ENCODE measurements at regions not wholly inside any gene's neighbourhood (a gene's known extent, or its start where the extent isn't known, plus 50 kb on each side); places are given as distances from the start of the nearest gene placed in this dataset.

DNA sequence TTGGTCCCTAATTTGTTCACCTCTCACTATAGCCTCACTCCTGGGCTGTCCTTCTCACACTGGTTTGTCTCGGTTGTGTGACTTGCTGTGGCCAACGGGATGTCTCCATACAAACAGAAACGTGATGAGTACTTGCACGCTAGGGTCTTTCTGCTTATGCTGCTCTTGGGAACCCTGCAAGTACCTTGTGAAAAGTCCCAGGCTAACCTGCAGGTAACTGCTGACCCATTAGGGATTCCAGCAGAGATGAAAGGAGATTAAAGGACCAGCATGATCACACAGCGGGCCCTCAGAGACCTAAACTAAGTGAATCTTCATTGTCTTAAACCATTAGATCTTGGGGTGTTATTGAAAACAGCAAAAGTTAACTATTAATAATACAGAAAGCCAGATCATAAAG is 562.8 kb upstream of the GOT2 start:
- TF ChIP-seq TAF1 (IDR thresholded peaks at IDR 0.05; ENCODE audit: borderline replicate concordance, low read depth, low read length) (no peak), POLR2A (IDR thresholded peaks at IDR 0.05; ENCODE audit: low read depth, low read length) (no peak), POLR2AphosphoS5 (IDR thresholded peaks at IDR 0.05; ENCODE audit: low read depth, low read length) (no peak)

Data from GM12892 (cell line).